ENCODE measurements at regions not wholly inside any gene's neighbourhood (a gene's known extent, or its start where the extent isn't known, plus 50 kb on each side); places are given as distances from the start of the nearest gene placed in this dataset.

- TF ChIP-seq CREB1 (CRISPR knock-in tag; IDR thresholded peaks at IDR 0.05), result no peak
- TF ChIP-seq NR2C2 (CRISPR knock-in tag; IDR thresholded peaks at IDR 0.05), result no peak
- no peak for TF ChIP-seq KAT7 (CRISPR knock-in tag; IDR thresholded peaks at IDR 0.05; ENCODE audit: borderline replicate concordance)
- TF ChIP-seq CTCF (IDR thresholded peaks at IDR 0.05), result no peak
- TF ChIP-seq OVOL2 (CRISPR knock-in tag; IDR thresholded peaks at IDR 0.05; ENCODE audit: borderline replicate concordance), result no peak
- no peak for TF ChIP-seq FOXP4 (CRISPR knock-in tag; IDR thresholded peaks at IDR 0.05)
- TF ChIP-seq GABPB1 (CRISPR knock-in tag; IDR thresholded peaks at IDR 0.05), result no peak
- no peak for TF ChIP-seq PRDM15 (CRISPR knock-in tag; IDR thresholded peaks at IDR 0.05)
- TF ChIP-seq USF2 (CRISPR knock-in tag; IDR thresholded peaks at IDR 0.05), result no peak
- TF ChIP-seq ATF2 (CRISPR knock-in tag; IDR thresholded peaks at IDR 0.05; ENCODE audit: borderline replicate concordance, low read depth), result no peak
- TF ChIP-seq ARID4B (CRISPR knock-in tag; IDR thresholded peaks at IDR 0.05; ENCODE audit: borderline replicate concordance), result no peak
- no peak for TF ChIP-seq ATF6 (CRISPR knock-in tag; IDR thresholded peaks at IDR 0.05)
These were observed 944.7 kb downstream of the SORCS3 start for GRCh38 chr10:105585753-105586152.
